EH (cell line): ENCODE measurements at regions not wholly inside any gene's neighbourhood (a gene's known extent, or its start where the extent isn't known, plus 50 kb on each side); places are given as distances from the start of the nearest gene placed in this dataset.

Experiments used
- DNase-seq: peaks from one replicate; pipeline ENCODE4 v3.0.0-alpha.2; 2015; ENCODE audit warnings: low read depth

DNA sequence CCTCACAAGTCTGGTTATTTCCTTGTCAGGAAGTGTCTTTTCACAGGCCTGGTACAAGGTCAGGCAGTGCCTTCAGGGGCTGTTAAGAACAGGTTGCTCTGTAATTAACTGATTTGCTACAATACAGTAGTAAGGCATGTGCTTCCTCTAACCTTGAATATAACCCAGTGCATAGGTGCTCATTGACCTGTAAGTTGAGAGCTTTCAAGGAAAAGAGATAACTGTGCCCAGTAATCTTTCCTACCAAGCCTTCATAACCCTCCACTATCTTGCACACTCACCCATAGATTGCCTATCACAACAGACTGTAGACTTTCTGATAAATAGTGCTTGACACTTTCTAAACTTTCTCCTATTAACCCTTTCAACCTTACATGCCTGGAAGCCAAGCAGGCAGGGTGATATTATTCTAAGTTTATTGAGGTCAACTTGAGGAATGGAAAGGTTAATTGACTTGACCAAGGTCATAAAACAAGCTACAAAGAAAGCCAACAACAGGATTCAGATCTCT lies 148.1 kb downstream of the PPARGC1A start:
- DNase-seq = no peak

GRCh38 chr4:23737571-23737970 lies 152.3 kb downstream of the PPARGC1A start:
- DNase-seq = no peak

DNA sequence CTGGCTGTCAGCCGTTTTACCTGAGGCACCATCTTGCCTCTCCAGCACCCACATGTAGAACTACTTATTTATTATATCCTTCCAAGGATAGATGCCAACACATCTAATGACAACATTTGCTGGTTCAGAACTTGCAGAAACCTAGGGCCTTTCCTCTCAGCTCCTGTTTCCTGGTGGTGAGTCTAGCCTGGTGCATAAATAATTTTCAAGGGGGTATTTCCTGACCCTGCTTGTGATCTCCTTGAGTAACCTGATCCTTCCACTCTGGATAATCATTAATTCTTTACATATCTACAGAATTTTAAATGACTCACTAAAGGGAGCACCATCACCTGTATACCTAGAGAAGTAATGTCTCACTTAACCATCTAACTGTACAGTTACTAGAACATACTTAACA lies 153.4 kb downstream of the PPARGC1A start:
- DNase-seq = no peak

GRCh38 chr4:23734000-23734399 lies 155.8 kb downstream of the PPARGC1A start:
- DNase-seq = no peak

GRCh38 chr4:23733476-23733875 lies 156.4 kb downstream of the PPARGC1A start:
- no peak for DNase-seq

DNA sequence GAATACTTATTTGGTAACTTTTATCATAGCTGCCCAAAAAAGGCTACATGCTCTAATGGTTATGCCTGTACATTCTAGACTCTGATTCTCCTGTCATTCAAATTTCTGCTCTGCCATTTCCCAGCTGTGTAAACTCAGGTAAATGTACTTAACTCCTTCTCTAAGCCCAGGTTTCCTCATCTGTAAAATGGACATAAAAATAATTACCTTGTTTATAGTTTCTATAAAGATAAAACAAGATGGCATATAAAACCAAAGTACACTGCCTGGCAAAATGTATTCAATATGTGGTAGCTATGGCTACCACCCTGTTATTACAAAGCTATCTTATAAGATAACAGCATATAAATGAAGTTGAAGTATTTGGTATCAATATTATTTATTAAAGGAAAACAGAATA lies 158.8 kb downstream of the PPARGC1A start:
- DNase-seq = no peak

DNA sequence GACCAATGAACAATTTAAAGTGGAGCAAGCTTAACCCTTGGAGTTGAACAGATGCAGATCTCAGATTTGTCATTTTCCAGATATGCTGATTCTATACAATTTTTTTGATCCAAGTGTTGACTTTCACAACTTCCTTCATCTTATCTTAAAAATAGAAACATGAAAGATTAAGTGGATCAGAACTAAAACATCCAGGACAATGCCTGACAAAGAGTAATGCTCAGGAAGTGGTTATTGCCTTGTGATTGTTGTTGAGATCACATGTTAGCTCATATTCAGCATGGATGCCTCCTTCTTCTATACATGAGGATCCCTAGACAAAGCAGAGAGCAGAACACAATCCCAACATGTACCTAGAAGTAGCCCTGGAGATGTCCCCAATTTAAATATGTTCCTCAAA lies 160.9 kb downstream of the PPARGC1A start:
- no peak for DNase-seq

- peak; percentile 84 for DNase-seq
Measured at GRCh38 chr4:23728393-23728792, 161.5 kb downstream of the PPARGC1A start.

DNA sequence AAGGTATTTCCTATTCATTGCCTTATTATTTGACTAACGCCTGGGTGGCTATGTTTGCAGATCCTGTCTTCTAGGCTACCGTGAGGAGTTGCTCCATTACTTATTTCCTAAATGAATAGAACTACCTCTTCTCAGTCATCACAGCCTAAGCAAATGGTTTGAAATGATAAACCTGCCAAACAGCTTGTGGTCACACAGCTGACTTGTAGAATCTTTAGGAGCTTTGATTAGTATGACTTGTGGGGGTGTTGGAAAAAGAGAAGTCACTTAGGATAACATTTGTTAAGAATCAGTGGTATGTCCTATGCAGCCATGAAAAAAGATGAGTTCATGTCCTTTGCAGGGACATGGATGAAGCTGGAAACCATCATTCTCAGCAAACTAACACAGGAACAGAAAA lies 169.3 kb downstream of the PPARGC1A start:
- peak; percentile 6 for DNase-seq

DNA sequence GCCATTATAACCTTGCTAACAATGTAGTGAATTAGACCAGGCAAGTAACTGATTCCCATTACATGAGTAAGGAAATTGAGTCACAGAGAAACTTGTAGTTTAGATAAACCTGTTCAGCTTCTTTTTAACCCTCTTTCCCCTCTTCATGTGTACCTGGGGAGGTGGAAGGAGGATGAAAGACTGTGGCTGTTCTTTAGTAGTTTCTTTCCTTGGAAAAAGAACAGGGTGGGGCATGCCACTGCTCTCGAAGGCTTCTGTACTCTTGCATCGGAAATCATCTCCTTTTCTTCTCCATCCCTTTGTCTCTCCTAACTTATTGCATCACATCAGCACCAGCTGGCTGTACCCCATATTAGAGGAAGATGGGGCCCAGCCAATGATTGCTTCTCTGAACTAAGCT lies 171.4 kb downstream of the PPARGC1A start:
- no peak for DNase-seq

GRCh38 chr4:23717528-23718248 lies 172.2 kb downstream of the PPARGC1A start:
- DNase-seq = peak; percentile 18

- no peak for DNase-seq
Measured at GRCh38 chr4:23710298-23710697, 179.5 kb downstream of the PPARGC1A start.

- DNase-seq = no peak
Measured at GRCh38 chr4:23707652-23708026, 182.2 kb downstream of the PPARGC1A start.

GRCh38 chr4:23706972-23707651 lies 182.7 kb downstream of the PPARGC1A start:
- no peak for DNase-seq

DNA sequence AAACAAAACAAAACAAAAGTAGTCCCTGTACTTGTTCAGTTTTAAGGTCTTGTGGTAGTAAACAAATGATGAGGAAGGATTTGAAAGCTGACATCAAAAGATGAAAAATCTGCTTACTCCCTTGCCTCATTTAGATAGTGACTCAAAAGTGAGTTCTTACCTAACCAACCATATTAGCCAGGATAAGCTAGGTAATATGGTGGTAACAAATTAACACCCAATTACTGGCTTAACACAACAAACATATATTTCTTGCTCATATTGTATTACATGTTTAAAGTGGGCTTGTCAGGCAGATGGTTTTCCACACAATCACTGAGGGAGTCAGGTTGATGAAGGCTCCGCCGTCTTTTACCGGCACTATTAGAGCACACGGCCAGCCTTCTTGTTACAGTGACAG lies 189.7 kb downstream of the PPARGC1A start:
- DNase-seq = no peak

GRCh38 chr4:23697722-23698121 lies 192.1 kb downstream of the PPARGC1A start:
- DNase-seq = no peak

GRCh38 chr4:23697001-23697528 lies 192.8 kb downstream of the PPARGC1A start:
- no peak for DNase-seq

DNA sequence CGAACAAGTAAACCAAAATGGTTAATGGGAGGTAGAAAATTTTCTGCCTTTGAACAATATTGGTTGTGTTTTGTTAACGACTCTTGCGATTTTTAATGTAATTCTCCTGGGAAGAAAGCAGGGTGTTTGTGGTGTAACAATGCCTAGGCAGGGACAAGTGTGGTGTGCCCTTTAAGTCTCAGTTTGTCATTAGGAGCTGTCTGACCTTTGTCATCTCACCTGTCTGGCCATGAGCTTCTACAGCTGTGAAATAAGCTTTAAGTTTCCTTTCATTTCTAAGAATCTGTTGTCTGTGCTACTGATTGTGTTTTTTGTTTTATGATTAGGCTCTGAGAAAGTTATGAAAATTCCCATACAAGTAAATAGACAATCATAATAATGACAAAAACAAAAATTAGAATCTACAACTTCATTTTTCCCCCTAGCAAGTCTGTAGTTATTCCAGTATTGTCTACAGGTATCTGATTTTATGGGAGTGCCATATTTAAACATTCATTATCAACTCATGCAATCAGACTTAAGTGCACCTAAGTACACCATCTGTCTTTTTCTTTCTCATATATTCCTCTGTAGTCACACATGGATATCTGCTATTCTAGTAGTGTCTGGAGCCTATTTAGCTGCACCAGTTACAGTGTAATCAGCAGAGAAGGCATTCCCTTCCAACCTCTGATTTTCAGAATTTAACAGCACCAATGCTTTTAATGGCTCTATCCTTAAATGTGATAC lies 203.5 kb downstream of the PPARGC1A start:
- DNase-seq = no peak

GRCh38 chr4:23685471-23685870 lies 204.4 kb downstream of the PPARGC1A start:
- no peak for DNase-seq

GRCh38 chr4:23680671-23681518 lies 209.0 kb downstream of the PPARGC1A start:
- peak; percentile 8 for DNase-seq

GRCh38 chr4:23674694-23675093 lies 215.2 kb downstream of the PPARGC1A start:
- DNase-seq = no peak

GRCh38 chr4:23667659-23668058 lies 222.2 kb downstream of the PPARGC1A start:
- DNase-seq = no peak
